ENCODE measurements at regions not wholly inside any gene's neighbourhood (a gene's known extent, or its start where the extent isn't known, plus 50 kb on each side); places are given as distances from the start of the nearest gene placed in this dataset.
A peak's percentile ranks its signal among the peaks of the same experiment; 100 is the strongest.

GRCh38 chr2:163466331-163467250 is 269.2 kb downstream of the FIGN start:
- H3K36me3 ChIP-seq, result no peaks in the 10 kb centered on the region
- DNase-seq (no peak), ATAC-seq (no peak)
- in situ Hi-C loops (cut with MboI; ENCODE audit: low sequenced_read_pairs in 4 of 4), result no loop called here
- H3K27me3 ChIP-seq, result no peaks in the 10 kb centered on the region
- peak overlapping the region in 1 of 4 donors; percentile 11 for H3K4me3 ChIP-seq
- H3K4me1 ChIP-seq, result peaks cover 18 to 31% of the 10 kb centered on the region in 2 donors
- intact Hi-C loops (cut with DNase I; ENCODE audit: low total_unique reads), result loop anchor here (10.0 kb wide), 1 partner anchor 122 kb away; no protein-coding TSS in a partner anchor
- no peaks in the 10 kb centered on the region for H3K9me3 ChIP-seq
- no peak for TF ChIP-seq POLR2A (IDR thresholded peaks at IDR 0.05)
- no peak for TF ChIP-seq CTCF (IDR thresholded peaks at IDR 0.05 in 4 of 5, conservative IDR thresholded peaks at IDR 0.05 in 1 of 5)
- peak overlapping the region in 3 of 4 donors; percentile 32 to 76 (median 65) for H3K27ac ChIP-seq

DNA sequence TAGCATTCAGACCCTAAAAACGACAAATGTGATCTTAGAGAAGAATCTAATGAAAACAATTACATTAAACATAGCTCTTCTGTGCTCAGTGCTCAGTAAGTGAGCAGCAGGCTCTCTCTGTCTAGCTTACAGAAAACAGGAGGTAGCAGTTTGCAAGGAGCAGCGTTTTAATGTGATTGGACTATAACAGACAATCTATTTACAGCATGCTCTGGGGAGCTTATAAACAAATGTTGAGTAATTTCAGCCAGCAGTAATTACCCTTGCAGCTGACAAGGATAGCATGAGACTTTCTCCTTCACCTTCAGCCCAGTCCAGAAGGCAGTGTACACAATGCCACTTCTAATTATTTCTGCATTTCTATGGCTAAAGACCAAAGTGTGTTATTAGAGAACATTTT is 270.4 kb downstream of the FIGN start:
- peak in 1 of 2 donors; percentile 40 for TF ChIP-seq POLR2A (IDR thresholded peaks at IDR 0.05)
- no peak for TF ChIP-seq CTCF (IDR thresholded peaks at IDR 0.05 in 4 of 5, conservative IDR thresholded peaks at IDR 0.05 in 1 of 5)
- H3K9me3 ChIP-seq, result no peaks in the 10 kb centered on the region
- intact Hi-C loops (cut with DNase I; ENCODE audit: low total_unique reads) (loop anchor here (10.0 kb wide), 1 partner anchor 121 kb away; no protein-coding TSS in a partner anchor), in situ Hi-C loops (cut with MboI; ENCODE audit: low sequenced_read_pairs in 4 of 4) (no loop called here)
- no peaks in the 10 kb centered on the region for H3K36me3 ChIP-seq
- H3K4me3 ChIP-seq, result no peak overlapping the region
- no peaks in the 10 kb centered on the region for H3K27me3 ChIP-seq
- ATAC-seq (peak; percentile 87 to 93), DNase-seq (no peak)
- H3K27ac ChIP-seq, result peak overlapping the region in 3 of 4 donors; percentile 46 to 76 (median 65)
- peaks cover 18 to 31% of the 10 kb centered on the region in 2 donors for H3K4me1 ChIP-seq

DNA sequence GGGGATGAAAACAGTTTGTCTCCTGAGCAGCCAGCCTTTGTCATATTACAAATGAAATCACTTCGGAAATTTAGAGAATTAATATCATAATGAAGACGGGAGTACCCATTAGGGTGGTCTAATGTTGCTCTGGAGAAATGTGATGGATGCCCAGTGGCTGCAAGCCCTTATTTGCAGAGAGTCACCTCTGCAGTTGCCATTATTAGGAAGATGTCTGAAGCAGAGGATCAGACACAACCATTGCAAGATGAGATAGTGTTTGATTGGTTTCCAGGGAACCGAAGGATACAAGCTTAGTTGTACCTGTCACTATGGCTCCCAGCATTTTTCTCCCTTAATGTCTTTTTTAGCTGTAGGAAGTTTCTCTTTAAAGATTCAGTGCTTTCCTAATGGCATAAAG is 272.4 kb downstream of the FIGN start:
- Histone ChIP-seq H3K4me3 (no peak overlapping the region), H3K9me3 (no peaks in the 10 kb centered on the region), H3K36me3 (no peaks in the 10 kb centered on the region), H3K27ac (no peak overlapping the region), H3K27me3 (no peaks in the 10 kb centered on the region), H3K4me1 (peaks cover 18 to 31% of the 10 kb centered on the region in 2 donors)
- in situ Hi-C loops (cut with MboI; ENCODE audit: low sequenced_read_pairs in 4 of 4) (no loop called here), intact Hi-C loops (cut with DNase I; ENCODE audit: low total_unique reads) (loop anchor here (10.0 kb wide), 1 partner anchor 119 kb away; no protein-coding TSS in a partner anchor)
- ATAC-seq, result no peak
- DNase-seq, result no peak
- TF ChIP-seq POLR2A (IDR thresholded peaks at IDR 0.05) (no peak), CTCF (IDR thresholded peaks at IDR 0.05 in 4 of 5, conservative IDR thresholded peaks at IDR 0.05 in 1 of 5) (no peak)

GRCh38 chr2:163462993-163463392 is 272.8 kb downstream of the FIGN start:
- Histone ChIP-seq H3K36me3 (no peaks in the 10 kb centered on the region), H3K27me3 (no peaks in the 10 kb centered on the region), H3K9me3 (no peaks in the 10 kb centered on the region), H3K4me3 (no peak overlapping the region), H3K4me1 (peaks cover 18 to 31% of the 10 kb centered on the region in 2 donors), H3K27ac (no peak overlapping the region)
- ATAC-seq (no peak), DNase-seq (no peak)
- intact Hi-C loops (cut with DNase I; ENCODE audit: low total_unique reads), result loop anchor here (10.0 kb wide), 1 partner anchor 118 kb away; no protein-coding TSS in a partner anchor
- TF ChIP-seq CTCF (IDR thresholded peaks at IDR 0.05 in 4 of 5, conservative IDR thresholded peaks at IDR 0.05 in 1 of 5), result no peak
- TF ChIP-seq POLR2A (IDR thresholded peaks at IDR 0.05), result no peak
- in situ Hi-C loops (cut with MboI; ENCODE audit: low sequenced_read_pairs in 4 of 4), result no loop called here
